ENCODE measurements at regions not wholly inside any gene's neighbourhood (a gene's known extent, or its start where the extent isn't known, plus 50 kb on each side); places are given as distances from the start of the nearest gene placed in this dataset.

GRCh38 chr21:39115576-39116235 lies 67.5 kb downstream of the PSMG1 start:
- H3K9me3 ChIP-seq (ENCODE audit: control insufficient read depth in 1 of 2, low read length in 2 of 2), result no peaks in the 10 kb centered on the region
- no peaks in the 10 kb centered on the region for H3K4me1 ChIP-seq (ENCODE audit: control insufficient read depth in 1 of 2, insufficient read depth in 2 of 2, low read length in 2 of 2)
- no peak overlapping the region for H3K9ac ChIP-seq (ENCODE audit: low read depth in 1 of 2, low read length in 2 of 2)
- no peak overlapping the region for H3K27ac ChIP-seq (ENCODE audit: low read depth, low read length)
- H3K27me3 ChIP-seq (ENCODE audit: control insufficient read depth in 1 of 2, insufficient read depth in 2 of 2, low read length in 2 of 2), result no peaks in the 10 kb centered on the region
- H3K36me3 ChIP-seq (ENCODE audit: control insufficient read depth in 1 of 2, insufficient read depth in 2 of 2, low read length in 2 of 2), result no peaks in the 10 kb centered on the region
- H3K4me3 ChIP-seq (ENCODE audit: low read depth in 1 of 2, low read length in 2 of 2), result no peak overlapping the region

- H3K36me3 ChIP-seq (ENCODE audit: control insufficient read depth in 1 of 2, insufficient read depth in 2 of 2, low read length in 2 of 2), result no peaks in the 10 kb centered on the region
- no peak overlapping the region for H3K9ac ChIP-seq (ENCODE audit: low read depth in 1 of 2, low read length in 2 of 2)
- H3K4me3 ChIP-seq (ENCODE audit: low read depth in 1 of 2, low read length in 2 of 2), result no peak overlapping the region
- no peaks in the 10 kb centered on the region for H3K4me1 ChIP-seq (ENCODE audit: control insufficient read depth in 1 of 2, insufficient read depth in 2 of 2, low read length in 2 of 2)
- H3K27me3 ChIP-seq (ENCODE audit: control insufficient read depth in 1 of 2, insufficient read depth in 2 of 2, low read length in 2 of 2), result no peaks in the 10 kb centered on the region
- no peaks in the 10 kb centered on the region for H3K9me3 ChIP-seq (ENCODE audit: control insufficient read depth in 1 of 2, low read length in 2 of 2)
- H3K27ac ChIP-seq (ENCODE audit: low read depth, low read length), result no peak overlapping the region
Measured at GRCh38 chr21:39114871-39115575, 68.2 kb downstream of the PSMG1 start.

- H3K36me3 ChIP-seq (ENCODE audit: control insufficient read depth in 1 of 2, insufficient read depth in 2 of 2, low read length in 2 of 2), result no peaks in the 10 kb centered on the region
- H3K27me3 ChIP-seq (ENCODE audit: control insufficient read depth in 1 of 2, insufficient read depth in 2 of 2, low read length in 2 of 2), result no peaks in the 10 kb centered on the region
- no peak overlapping the region for H3K27ac ChIP-seq (ENCODE audit: low read depth, low read length)
- H3K9ac ChIP-seq (ENCODE audit: low read depth in 1 of 2, low read length in 2 of 2), result no peak overlapping the region
- no peak overlapping the region for H3K4me3 ChIP-seq (ENCODE audit: low read depth in 1 of 2, low read length in 2 of 2)
- no peaks in the 10 kb centered on the region for H3K4me1 ChIP-seq (ENCODE audit: control insufficient read depth in 1 of 2, insufficient read depth in 2 of 2, low read length in 2 of 2)
- H3K9me3 ChIP-seq (ENCODE audit: control insufficient read depth in 1 of 2, low read length in 2 of 2), result no peaks in the 10 kb centered on the region
Measured at GRCh38 chr21:39111931-39112550, 71.2 kb downstream of the PSMG1 start.

GRCh38 chr21:39110431-39110830 lies 72.8 kb downstream of the PSMG1 start:
- H3K27ac ChIP-seq (ENCODE audit: low read depth, low read length), result no peak overlapping the region
- H3K4me3 ChIP-seq (ENCODE audit: low read depth in 1 of 2, low read length in 2 of 2), result no peak overlapping the region
- no peaks in the 10 kb centered on the region for H3K9me3 ChIP-seq (ENCODE audit: control insufficient read depth in 1 of 2, low read length in 2 of 2)
- H3K9ac ChIP-seq (ENCODE audit: low read depth in 1 of 2, low read length in 2 of 2), result no peak overlapping the region
- H3K36me3 ChIP-seq (ENCODE audit: control insufficient read depth in 1 of 2, insufficient read depth in 2 of 2, low read length in 2 of 2), result no peaks in the 10 kb centered on the region
- H3K27me3 ChIP-seq (ENCODE audit: control insufficient read depth in 1 of 2, insufficient read depth in 2 of 2, low read length in 2 of 2), result no peaks in the 10 kb centered on the region
- no peaks in the 10 kb centered on the region for H3K4me1 ChIP-seq (ENCODE audit: control insufficient read depth in 1 of 2, insufficient read depth in 2 of 2, low read length in 2 of 2)

- H3K4me3 ChIP-seq (ENCODE audit: low read depth in 1 of 2, low read length in 2 of 2), result no peak overlapping the region
- no peak overlapping the region for H3K9ac ChIP-seq (ENCODE audit: low read depth in 1 of 2, low read length in 2 of 2)
- no peaks in the 10 kb centered on the region for H3K9me3 ChIP-seq (ENCODE audit: control insufficient read depth in 1 of 2, low read length in 2 of 2)
- no peaks in the 10 kb centered on the region for H3K4me1 ChIP-seq (ENCODE audit: control insufficient read depth in 1 of 2, insufficient read depth in 2 of 2, low read length in 2 of 2)
- no peaks in the 10 kb centered on the region for H3K27me3 ChIP-seq (ENCODE audit: control insufficient read depth in 1 of 2, insufficient read depth in 2 of 2, low read length in 2 of 2)
- H3K36me3 ChIP-seq (ENCODE audit: control insufficient read depth in 1 of 2, insufficient read depth in 2 of 2, low read length in 2 of 2), result no peaks in the 10 kb centered on the region
- H3K27ac ChIP-seq (ENCODE audit: low read depth, low read length), result no peak overlapping the region
Measured at GRCh38 chr21:39109596-39110210, 73.5 kb downstream of the PSMG1 start.

GRCh38 chr21:39109163-39109530 lies 74.1 kb downstream of the PSMG1 start:
- Histone ChIP-seq H3K9ac (ENCODE audit: low read depth in 1 of 2, low read length in 2 of 2) (no peak overlapping the region), H3K4me1 (ENCODE audit: control insufficient read depth in 1 of 2, insufficient read depth in 2 of 2, low read length in 2 of 2) (no peaks in the 10 kb centered on the region)

GRCh38 chr21:39108291-39109162 lies 74.7 kb downstream of the PSMG1 start:
- Histone ChIP-seq H3K4me3 (ENCODE audit: low read depth in 1 of 2, low read length in 2 of 2) (no peak overlapping the region), H3K36me3 (ENCODE audit: control insufficient read depth in 1 of 2, insufficient read depth in 2 of 2, low read length in 2 of 2) (no peaks in the 10 kb centered on the region), H3K4me1 (ENCODE audit: control insufficient read depth in 1 of 2, insufficient read depth in 2 of 2, low read length in 2 of 2) (no peaks in the 10 kb centered on the region), H3K9me3 (ENCODE audit: control insufficient read depth in 1 of 2, low read length in 2 of 2) (no peaks in the 10 kb centered on the region), H3K27me3 (ENCODE audit: control insufficient read depth in 1 of 2, insufficient read depth in 2 of 2, low read length in 2 of 2) (no peaks in the 10 kb centered on the region), H3K9ac (ENCODE audit: low read depth in 1 of 2, low read length in 2 of 2) (no peak overlapping the region), H3K27ac (ENCODE audit: low read depth, low read length) (no peak overlapping the region)

More at GRCh38 chr21:39109163-39109530, 74.1 kb downstream of the PSMG1 start:
- H3K36me3 ChIP-seq (ENCODE audit: control insufficient read depth in 1 of 2, insufficient read depth in 2 of 2, low read length in 2 of 2), result no peaks in the 10 kb centered on the region
- H3K4me3 ChIP-seq (ENCODE audit: low read depth in 1 of 2, low read length in 2 of 2), result no peak overlapping the region
- no peaks in the 10 kb centered on the region for H3K27me3 ChIP-seq (ENCODE audit: control insufficient read depth in 1 of 2, insufficient read depth in 2 of 2, low read length in 2 of 2)
- no peak overlapping the region for H3K27ac ChIP-seq (ENCODE audit: low read depth, low read length)
- H3K9me3 ChIP-seq (ENCODE audit: control insufficient read depth in 1 of 2, low read length in 2 of 2), result no peaks in the 10 kb centered on the region

- Histone ChIP-seq H3K4me3 (ENCODE audit: low read depth in 1 of 2, low read length in 2 of 2) (no peak overlapping the region), H3K27ac (ENCODE audit: low read depth, low read length) (no peak overlapping the region), H3K9me3 (ENCODE audit: control insufficient read depth in 1 of 2, low read length in 2 of 2) (no peaks in the 10 kb centered on the region), H3K36me3 (ENCODE audit: control insufficient read depth in 1 of 2, insufficient read depth in 2 of 2, low read length in 2 of 2) (no peaks in the 10 kb centered on the region), H3K9ac (ENCODE audit: low read depth in 1 of 2, low read length in 2 of 2) (no peak overlapping the region), H3K27me3 (ENCODE audit: control insufficient read depth in 1 of 2, insufficient read depth in 2 of 2, low read length in 2 of 2) (no peaks in the 10 kb centered on the region), H3K4me1 (ENCODE audit: control insufficient read depth in 1 of 2, insufficient read depth in 2 of 2, low read length in 2 of 2) (no peaks in the 10 kb centered on the region)
Measured at GRCh38 chr21:39107739-39108138, 75.5 kb downstream of the PSMG1 start.

GRCh38 chr21:39106881-39107462 lies 76.3 kb downstream of the PSMG1 start:
- no peak overlapping the region for H3K4me3 ChIP-seq (ENCODE audit: low read depth in 1 of 2, low read length in 2 of 2)
- H3K9me3 ChIP-seq (ENCODE audit: control insufficient read depth in 1 of 2, low read length in 2 of 2), result no peaks in the 10 kb centered on the region

More at GRCh38 chr21:39106881-39107462, 76.3 kb downstream of the PSMG1 start:
- H3K9ac ChIP-seq (ENCODE audit: low read depth in 1 of 2, low read length in 2 of 2), result no peak overlapping the region
- no peaks in the 10 kb centered on the region for H3K4me1 ChIP-seq (ENCODE audit: control insufficient read depth in 1 of 2, insufficient read depth in 2 of 2, low read length in 2 of 2)
- no peaks in the 10 kb centered on the region for H3K27me3 ChIP-seq (ENCODE audit: control insufficient read depth in 1 of 2, insufficient read depth in 2 of 2, low read length in 2 of 2)
- H3K36me3 ChIP-seq (ENCODE audit: control insufficient read depth in 1 of 2, insufficient read depth in 2 of 2, low read length in 2 of 2), result no peaks in the 10 kb centered on the region
- H3K27ac ChIP-seq (ENCODE audit: low read depth, low read length), result no peak overlapping the region
